HCT116 (cell line): ENCODE measurements at regions not wholly inside any gene's neighbourhood (a gene's known extent, or its start where the extent isn't known, plus 50 kb on each side); places are given as distances from the start of the nearest gene placed in this dataset.

ENCODE experiments used
- ATAC-seq: fragments of 200-7000 bp; cut with Tn5 transposase; 2 replicates; pipeline ENCODE4 v1.9.1; 2020; ENCODE audit warnings: mild to moderate bottlenecking, moderate library complexity
- BruUV-seq: library from RNA; stranded (reverse); fragments of 400-500 nt; replicated peaks from 2 replicates; lab custom pipeline; 2021; lab: Mats Ljungman, UMichigan
- CTCF ChIA-PET: fragments of 300-600 bp; sonication (Branson Sonifier 250); formaldehyde crosslinking; loops from one replicate; lab custom pipeline; 2021; ENCODE audit warnings: antibody characterized with exemption; lab: Charles Lee
- POLR2A ChIA-PET: fragments of 300-600, 350-600 bp; sonication (Branson Sonifier 250); formaldehyde crosslinking; loops from one replicate; lab custom pipeline; 2021; ENCODE audit warnings: antibody characterized with exemption; lab: Charles Lee
- RAD21 ChIA-PET, 2 experiments: fragments of 300-600 bp; sonication (Branson Sonifier 250); formaldehyde crosslinking; loops; one replicate each; lab custom pipeline; 2023; ENCODE audit warnings: low total read pairs in 2 of 2; ENCODE audit not compliant: uncharacterized antibody in 2 of 2, unreplicated experiment in 2 of 2, low non-redundant PET in 1 of 2; lab: Charles Lee
- DNase-seq: peaks from one replicate; pipeline ENCODE4 v3.0.0-alpha.2; 2010; ENCODE audit warnings: low read depth, low spot score
- H2AFZ ChIP-seq: fragments of 200-600 bp; shearing (Covaris generic), sonication (generic); 2 replicates; pipeline ENCODE4 v1.6.1; 2017; ENCODE audit warnings: low read depth, mixed run types, mixed read lengths, antibody characterized with exemption, low read length; ENCODE audit not compliant: poor library complexity, severe bottlenecking
- H3K27ac ChIP-seq: 2 replicates; pipeline ENCODE4 v1.5.1; 2012; ENCODE audit warnings: low read depth, low read length
- H3K27me3 ChIP-seq: fragments of 200-600 bp; sonication (generic); 2 replicates; pipeline ENCODE4 v1.6.1; 2016; ENCODE audit warnings: mixed run types, low read length, mixed read lengths; ENCODE audit not compliant: insufficient read depth
- H3K36me3 ChIP-seq, 2 experiments: fragments of 200-500 bp in 1 of 2; fragments of 200-600 bp in 1 of 2; sonication (Bioruptor generic) in 1 of 2; sonication (generic) in 1 of 2; 2 replicates each; pipeline versions ENCODE4 v1.5.1 to v1.6.1; 2014 to 2016; ENCODE audit warnings: low read length in 2 of 2, inconsistent platforms in 1 of 2, mixed read lengths in 1 of 2, mixed run types in 1 of 2; ENCODE audit not compliant: insufficient read depth in 2 of 2, control insufficient read depth in 1 of 2
- H3K4me1 ChIP-seq, 2 experiments: fragments of 200-600 bp in 1 of 2; sonication (generic) in 1 of 2; 2 replicates each; pipeline versions ENCODE4 v1.5.1 to v1.6.1; 2012 to 2017; ENCODE audit warnings: low read length in 2 of 2, inconsistent platforms in 1 of 2, mild to moderate bottlenecking in 1 of 2, mixed read lengths in 1 of 2, mixed run types in 1 of 2, moderate library complexity in 1 of 2; ENCODE audit not compliant: insufficient read depth in 2 of 2, control insufficient read depth in 1 of 2
- H3K4me2 ChIP-seq: fragments of 200-600 bp; sonication (generic); 2 replicates; pipeline ENCODE4 v1.6.1; 2017; ENCODE audit warnings: mixed run types, low read length, mixed read lengths
- H3K4me3 ChIP-seq, 2 experiments: fragments of 200-600 bp in 1 of 2; sonication (generic) in 1 of 2; replicated peaks in 1 of 2; 2 replicates each; pipeline ENCODE4 v1.5.1; 2011 to 2016; ENCODE audit warnings: low read length in 2 of 2, control low read depth in 1 of 2, low read depth in 1 of 2, mild to moderate bottlenecking in 1 of 2, mixed read lengths in 1 of 2, mixed run types in 1 of 2
- H3K79me2 ChIP-seq: fragments of 200-600 bp; sonication (generic); 2 replicates; pipeline ENCODE4 v1.6.1; 2017; ENCODE audit warnings: mild to moderate bottlenecking, mixed run types, low read length, moderate library complexity, mixed read lengths; ENCODE audit not compliant: insufficient read depth
- H3K9ac ChIP-seq: fragments of 200-600 bp; sonication (generic); 2 replicates; pipeline ENCODE4 v1.6.1; 2016; ENCODE audit warnings: low read length, mixed read lengths
- H3K9me2 ChIP-seq: fragments of 200-600 bp; sonication (generic), shearing (Covaris generic); 2 replicates; pipeline ENCODE4 v1.6.1; 2017; ENCODE audit warnings: mixed run types, mild to moderate bottlenecking, moderate library complexity; ENCODE audit not compliant: insufficient read depth
- H3K9me3 ChIP-seq, 2 experiments: fragments of 200-500 bp in 1 of 2; fragments of 200-600 bp in 1 of 2; sonication (Bioruptor generic) in 1 of 2; sonication (generic) in 1 of 2; 2 replicates each; pipeline ENCODE4 v1.6.1; 2014 to 2017; ENCODE audit warnings: low read length in 2 of 2, mixed read lengths in 2 of 2, inconsistent platforms in 1 of 2, low read depth in 1 of 2, mild to moderate bottlenecking in 1 of 2, mixed run types in 1 of 2, moderate library complexity in 1 of 2; ENCODE audit not compliant: control insufficient read depth in 1 of 2, insufficient read depth in 1 of 2
- H4K20me1 ChIP-seq: fragments of 200-600 bp; sonication (generic), shearing (Covaris generic); 2 replicates; pipeline ENCODE4 v1.6.1; 2017; ENCODE audit warnings: mixed run types, mild to moderate bottlenecking, moderate library complexity; ENCODE audit not compliant: insufficient read depth
- ATF3 ChIP-seq: IDR thresholded peaks from 2 replicates; pipeline ENCODE4 v1.6.1; 2012
- CEBPB ChIP-seq: IDR thresholded peaks from 2 replicates; pipeline ENCODE4 v1.6.1; 2012; ENCODE audit warnings: low read depth
- CTCF ChIP-seq, 3 experiments: fragments of 200-600 bp in 1 of 3; sonication (generic) in 1 of 3; IDR thresholded peaks in 2 of 3; conservative IDR thresholded peaks in 1 of 3; 2 replicates each; pipeline ENCODE4 v1.5.1; 2012 to 2017; ENCODE audit warnings: low read depth in 2 of 3, low read length in 2 of 3, antibody characterized with exemption in 1 of 3, borderline replicate concordance in 1 of 3, control low read depth in 1 of 3, mild to moderate bottlenecking in 1 of 3, mixed read lengths in 1 of 3, mixed run types in 1 of 3, moderate library complexity in 1 of 3; ENCODE audit not compliant: insufficient read depth in 1 of 3
- EGR1 ChIP-seq: IDR thresholded peaks from 2 replicates; pipeline ENCODE4 v1.6.1; 2012; ENCODE audit warnings: low read depth
- ELF1 ChIP-seq: IDR thresholded peaks from 2 replicates; pipeline ENCODE4 v1.6.1; 2012; ENCODE audit warnings: low read depth, borderline replicate concordance
- EZH2 ChIP-seq: fragments of 200-600 bp; sonication (generic); IDR thresholded peaks from 2 replicates; pipeline ENCODE4 v1.6.1; 2017; ENCODE audit warnings: antibody characterized with exemption, mixed run types
- FOSL1 ChIP-seq: IDR thresholded peaks from 2 replicates; pipeline ENCODE4 v1.6.1; 2012; ENCODE audit warnings: low read depth
- JUND ChIP-seq: IDR thresholded peaks from 2 replicates; pipeline ENCODE4 v1.6.1; 2012
- MAX ChIP-seq: IDR thresholded peaks from 2 replicates; pipeline ENCODE4 v1.6.1; 2012
- POLR2A ChIP-seq: IDR thresholded peaks from 2 replicates; pipeline ENCODE4 v1.7.0; 2011; ENCODE audit warnings: borderline replicate concordance; ENCODE audit not compliant: insufficient read depth, insufficient read length; ENCODE audit errors: extremely low read depth
- POLR2AphosphoS5 ChIP-seq: IDR thresholded peaks from 2 replicates; pipeline ENCODE4 v1.6.1; 2011; ENCODE audit warnings: mild to moderate bottlenecking, low read depth, low read length, moderate library complexity
- RAD21 ChIP-seq: IDR thresholded peaks from 2 replicates; pipeline ENCODE4 v1.6.1; 2012; ENCODE audit warnings: low read depth, mild to moderate bottlenecking
- REST ChIP-seq: IDR thresholded peaks from 2 replicates; pipeline ENCODE4 v1.6.1; 2012; ENCODE audit warnings: low read depth
- SIN3A ChIP-seq: IDR thresholded peaks from 2 replicates; pipeline ENCODE4 v1.6.1; 2012; ENCODE audit warnings: low read depth
- SP1 ChIP-seq: IDR thresholded peaks from 2 replicates; pipeline ENCODE4 v1.6.1; 2012; ENCODE audit warnings: low read depth
- TCF7L2 ChIP-seq: IDR thresholded peaks from 2 replicates; pipeline ENCODE4 v1.7.0; 2011; ENCODE audit warnings: borderline replicate concordance, inconsistent platforms; ENCODE audit not compliant: insufficient read depth, insufficient read length; ENCODE audit errors: extremely low read depth
- YY1 ChIP-seq: IDR thresholded peaks from 2 replicates; pipeline ENCODE4 v1.6.1; 2011; ENCODE audit warnings: low read length, low read depth, moderate library complexity, mild to moderate bottlenecking; ENCODE audit not compliant: insufficient replicate concordance; ENCODE audit errors: extremely low read depth
- ZFX ChIP-seq: fragments of 450-650 bp; IDR thresholded peaks from 2 replicates; pipeline ENCODE4 v1.6.1; 2017
- ZNF274 ChIP-seq: fragments of 200-500 bp; sonication (Bioruptor generic); IDR thresholded peaks from 2 replicates; pipeline ENCODE4 v1.6.1; 2014; ENCODE audit warnings: mild to moderate bottlenecking, low read depth, low read length, inconsistent platforms
- intact Hi-C: fragments of 100-400 bp; cut with micrococcal nuclease; formaldehyde crosslinking; loops from 2 replicates; pipeline ENCODE4 v1.10.0; 2022

- no peak for TF ChIP-seq FOSL1
- TF ChIP-seq ELF1 = no peak
- no peak for TF ChIP-seq ZFX
- TF ChIP-seq SIN3A = no peak
- no peak for TF ChIP-seq POLR2A
Measured at GRCh38 chr2:64932371-64933216, 56.6 kb upstream of the SLC1A4 start (continued).

GRCh38 chr2:64934530-64934929 lies 54.7 kb upstream of the SLC1A4 start:
- no peaks in the 10 kb centered on the region for H3K27me3 ChIP-seq
- H3K4me3 ChIP-seq = no peak overlapping the region
- no peaks in the 10 kb centered on the region for H4K20me1 ChIP-seq
- DNase-seq (no peak), ATAC-seq (no peak)
- intact Hi-C loops = no loop called here
- no peaks in the 10 kb centered on the region for H3K36me3 ChIP-seq
- no TSS peak for BruUV-seq
- ChIA-PET POLR2A (no interaction called here), CTCF (no interaction called here), RAD21 (no interaction called here)
- H3K79me2 ChIP-seq = no peaks in the 10 kb centered on the region
- no peak overlapping the region for H2AFZ ChIP-seq
- H3K27ac ChIP-seq = no peak overlapping the region
- H3K4me2 ChIP-seq = no peak overlapping the region
- H3K4me1 ChIP-seq = no peaks in the 10 kb centered on the region
- H3K9me3 ChIP-seq = no peaks in the 10 kb centered on the region
- H3K9ac ChIP-seq = no peak overlapping the region
- H3K9me2 ChIP-seq = no peaks in the 10 kb centered on the region
- TF ChIP-seq FOSL1 (no peak), CEBPB (no peak), ZFX (no peak), ZNF274 (no peak), POLR2AphosphoS5 (no peak), JUND (no peak), SIN3A (no peak), EZH2 (no peak), SP1 (no peak), ATF3 (no peak), RAD21 (no peak), REST (no peak), CTCF (IDR thresholded peaks at IDR 0.05 in 2 of 3, conservative IDR thresholded peaks at IDR 0.05 in 1 of 3; ENCODE audit: borderline replicate concordance in 1 of 3, insufficient read depth in 1 of 3, low read depth in 2 of 3, low read length in 2 of 3) (no peak), MAX (no peak), YY1 (no peak), POLR2A (no peak), EGR1 (no peak), TCF7L2 (no peak)
